NCI-H69 (cell line): ENCODE measurements at regions not wholly inside any gene's neighbourhood (a gene's known extent, or its start where the extent isn't known, plus 50 kb on each side); places are given as distances from the start of the nearest gene placed in this dataset.

Source experiments
- DNase-seq: peaks from one replicate; lab custom pipeline; 2025; lab: John Stamatoyannopoulos, UW

GRCh38 chr1:201772178-201772577, 56.8 kb upstream of the IPO9 start:
- no peak for DNase-seq

GRCh38 chr1:201773764-201774163, 55.2 kb upstream of the IPO9 start:
- DNase-seq: no peak

GRCh38 chr1:201774224-201774982, 54.6 kb upstream of the IPO9 start:
- DNase-seq: no peak

- no peak for DNase-seq
Measured at GRCh38 chr1:201774983-201775344, 54.0 kb upstream of the IPO9 start.

GRCh38 chr1:201775380-201775779, 53.6 kb upstream of the IPO9 start:
- DNase-seq: no peak

- DNase-seq: no peak
Measured at GRCh38 chr1:201778279-201779065, 50.5 kb upstream of the IPO9 start.
